IPS-18a (cell line): ENCODE measurements at regions not wholly inside any gene's neighbourhood (a gene's known extent, or its start where the extent isn't known, plus 50 kb on each side); places are given as distances from the start of the nearest gene placed in this dataset.

Experiments used
- H3K27ac ChIP-seq: one replicate; pipeline ENCODE4 v1.5.1; 2013; ENCODE audit warnings: low read length
- H3K27me3 ChIP-seq: one replicate; pipeline ENCODE4 v1.6.1; 2013; ENCODE audit warnings: mild to moderate bottlenecking, low read length; ENCODE audit not compliant: control insufficient read depth, insufficient read depth
- H3K36me3 ChIP-seq: one replicate; pipeline ENCODE4 v1.6.1; 2013; ENCODE audit warnings: low read depth, low read length; ENCODE audit not compliant: control insufficient read depth
- H3K4me1 ChIP-seq: one replicate; pipeline ENCODE4 v1.6.1; 2013; ENCODE audit warnings: low read depth, low read length; ENCODE audit not compliant: control insufficient read depth
- H3K4me3 ChIP-seq: one replicate; pipeline ENCODE4 v1.5.1; 2013; ENCODE audit warnings: low read length
- H3K9ac ChIP-seq: one replicate; pipeline ENCODE4 v1.6.1; 2013; ENCODE audit warnings: mild to moderate bottlenecking, low read length, moderate library complexity
- H3K9me3 ChIP-seq: one replicate; pipeline ENCODE4 v1.6.1; 2013; ENCODE audit warnings: low read depth, low read length; ENCODE audit not compliant: control insufficient read depth

DNA sequence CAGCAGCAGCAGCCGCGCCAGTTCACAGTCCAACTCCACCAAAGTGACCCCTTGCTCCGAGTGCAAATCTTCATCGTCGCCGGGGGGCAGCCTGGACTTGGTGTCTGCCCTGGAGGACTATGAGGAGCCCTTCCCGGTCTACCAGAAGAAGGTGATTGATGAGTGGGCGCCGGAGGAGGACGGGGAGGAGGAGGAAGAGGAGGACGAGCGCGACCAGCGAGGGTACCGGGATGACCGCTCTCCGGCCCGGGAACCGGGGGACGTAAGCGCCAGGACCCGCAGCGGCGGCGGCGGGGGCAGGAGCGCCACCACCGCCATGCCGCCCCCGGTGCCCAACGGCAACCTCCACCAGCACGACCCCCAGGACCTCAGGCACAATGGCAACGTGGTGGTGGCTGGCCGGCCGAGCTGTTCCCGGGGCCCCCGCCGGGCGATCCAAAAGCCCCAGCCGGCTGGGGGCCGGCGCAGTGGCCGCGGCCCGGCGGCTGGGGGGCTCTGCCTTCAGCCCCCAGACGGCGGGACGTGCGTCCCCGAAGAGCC lies 224.1 kb upstream of the IL12A start:
- Histone ChIP-seq H3K4me1 (peaks cover 23% of the 10 kb centered on the region), H3K4me3 (peak overlapping the region; percentile 88), H3K9ac (peak overlapping the region; percentile 39), H3K27me3 (peaks cover 18% of the 10 kb centered on the region), H3K9me3 (no peaks in the 10 kb centered on the region), H3K36me3 (no peaks in the 10 kb centered on the region), H3K27ac (no peak overlapping the region)

DNA sequence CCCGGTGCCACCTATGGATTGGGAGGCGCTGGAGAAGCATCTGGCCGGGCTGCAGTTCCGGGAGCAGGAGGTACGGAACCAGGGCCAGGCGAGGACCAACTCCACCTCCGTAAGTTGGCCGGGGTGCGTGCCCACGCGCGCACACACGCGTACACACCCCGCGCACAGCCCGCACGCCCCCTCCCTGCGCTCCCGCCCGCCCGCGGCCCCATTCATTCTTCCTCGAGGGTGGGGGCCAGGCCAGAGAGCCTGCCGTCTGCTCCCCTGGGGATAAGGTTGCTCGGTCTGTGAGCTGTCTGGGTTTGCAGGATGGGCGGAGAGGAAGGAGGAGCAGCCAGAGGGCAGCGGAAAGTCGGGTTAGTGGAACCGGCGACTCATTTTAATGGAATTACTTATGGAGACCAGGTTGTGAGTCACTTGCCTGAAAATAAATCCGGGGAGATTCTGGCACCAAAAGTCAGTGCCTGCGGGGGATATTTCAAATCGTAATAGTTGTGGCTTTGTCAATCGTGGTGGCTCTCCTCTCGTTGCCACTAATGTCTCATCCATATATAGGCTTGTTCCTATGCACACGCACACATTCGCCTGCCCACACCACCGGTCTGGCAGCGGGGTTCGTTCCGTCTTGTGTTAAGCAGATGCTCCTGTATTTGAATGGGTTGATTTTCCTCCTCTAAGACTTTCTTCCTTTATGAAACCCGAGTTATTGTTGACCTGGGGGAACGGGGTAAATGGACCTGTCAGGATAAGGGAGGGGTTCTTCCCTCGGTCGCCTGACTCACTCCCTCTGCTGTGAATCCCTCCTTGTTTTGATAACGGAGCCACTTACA lies 223.4 kb upstream of the IL12A start:
- Histone ChIP-seq H3K4me3 (peak overlapping the region; percentile 88), H3K9ac (peak overlapping the region; percentile 39), H3K27me3 (peaks cover 18% of the 10 kb centered on the region), H3K27ac (no peak overlapping the region), H3K9me3 (no peaks in the 10 kb centered on the region), H3K36me3 (no peaks in the 10 kb centered on the region), H3K4me1 (peaks cover 23% of the 10 kb centered on the region)

DNA sequence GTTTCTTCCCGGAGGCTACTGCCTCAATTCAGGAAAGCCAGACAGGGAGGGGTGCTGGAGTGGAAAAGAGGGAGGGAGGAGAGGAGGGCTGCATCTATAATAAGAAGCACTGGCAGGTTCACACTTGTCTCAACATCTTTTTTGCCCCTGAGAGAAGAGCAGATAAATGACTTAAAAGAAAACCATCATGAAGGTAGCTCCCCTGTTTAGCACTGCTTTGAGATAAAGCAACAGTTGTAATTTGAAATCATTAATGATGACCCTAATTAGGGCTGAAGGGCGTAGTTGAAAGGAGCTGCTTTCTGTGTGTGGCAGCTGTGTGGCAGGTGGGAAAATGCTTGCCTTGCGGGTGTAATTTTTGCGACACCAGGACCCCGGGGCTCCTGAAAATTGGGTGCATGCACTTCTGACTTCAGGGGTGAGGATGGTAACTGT lies 222.8 kb upstream of the IL12A start:
- H3K27ac ChIP-seq: no peak overlapping the region

DNA sequence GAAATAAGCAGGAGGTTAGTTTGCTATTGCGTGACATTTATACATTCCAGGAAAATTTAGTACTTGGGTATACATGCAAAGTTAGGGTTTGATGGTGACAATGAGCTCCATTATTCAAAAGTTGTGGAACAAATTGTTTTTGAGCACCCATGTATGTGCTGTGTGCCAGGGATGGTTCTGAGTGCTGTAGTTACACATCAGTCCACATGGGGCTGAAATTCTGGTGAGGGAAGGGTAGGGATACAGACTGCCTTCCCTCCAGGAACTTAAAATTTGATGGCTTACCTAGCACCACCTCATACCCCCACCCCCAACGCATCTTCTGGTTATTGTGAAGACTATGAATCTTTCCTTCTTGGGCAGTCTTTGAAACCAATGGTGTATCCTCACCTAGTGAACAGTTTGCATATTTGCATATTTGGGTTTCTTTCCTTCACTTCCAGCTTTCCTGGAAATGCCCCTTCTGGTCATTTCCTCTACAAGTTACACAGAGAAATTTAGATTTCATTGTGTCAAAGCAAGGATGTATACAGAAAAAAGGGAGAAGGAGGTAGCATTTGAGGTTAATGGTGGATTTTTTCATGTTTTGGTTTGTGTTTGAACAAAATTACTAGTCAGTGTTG lies 222.0 kb upstream of the IL12A start:
- Histone ChIP-seq H3K36me3 (no peaks in the 10 kb centered on the region), H3K9ac (no peak overlapping the region), H3K4me3 (no peak overlapping the region), H3K9me3 (no peaks in the 10 kb centered on the region), H3K4me1 (peaks cover 23% of the 10 kb centered on the region), H3K27me3 (peaks cover 18% of the 10 kb centered on the region), H3K27ac (no peak overlapping the region)

More for the DNA sequence above, 222.8 kb upstream of the IL12A start:
- Histone ChIP-seq H3K4me1 (peaks cover 23% of the 10 kb centered on the region), H3K27me3 (peaks cover 18% of the 10 kb centered on the region), H3K9me3 (no peaks in the 10 kb centered on the region), H3K9ac (peak overlapping the region; percentile 39), H3K4me3 (peak overlapping the region; percentile 88), H3K36me3 (no peaks in the 10 kb centered on the region)

DNA sequence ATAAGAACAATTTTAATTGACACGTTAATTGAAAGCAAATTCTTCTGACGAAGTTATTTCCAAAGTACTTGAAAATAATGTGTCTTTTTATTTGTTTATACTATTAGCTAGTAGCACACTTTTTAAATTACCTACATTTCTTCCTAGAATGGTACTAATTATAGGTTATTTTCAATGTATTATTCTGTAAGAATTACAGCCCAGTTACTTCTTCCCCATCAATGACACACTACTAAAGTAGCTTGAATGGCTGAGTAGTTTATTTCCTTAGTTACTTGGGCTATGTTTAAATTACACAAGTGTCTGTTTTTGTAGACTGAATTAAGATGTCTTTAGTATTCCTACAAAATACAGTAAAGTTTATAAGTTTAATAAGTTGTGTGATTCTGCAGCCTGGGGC lies 217.6 kb upstream of the IL12A start:
- no peak overlapping the region for H3K27ac ChIP-seq
- H3K36me3 ChIP-seq: no peaks in the 10 kb centered on the region
- H3K9me3 ChIP-seq: no peaks in the 10 kb centered on the region
- H3K27me3 ChIP-seq: peaks cover 6% of the 10 kb centered on the region
- H3K4me1 ChIP-seq: peaks cover 24% of the 10 kb centered on the region
- no peak overlapping the region for H3K9ac ChIP-seq
- no peak overlapping the region for H3K4me3 ChIP-seq

DNA sequence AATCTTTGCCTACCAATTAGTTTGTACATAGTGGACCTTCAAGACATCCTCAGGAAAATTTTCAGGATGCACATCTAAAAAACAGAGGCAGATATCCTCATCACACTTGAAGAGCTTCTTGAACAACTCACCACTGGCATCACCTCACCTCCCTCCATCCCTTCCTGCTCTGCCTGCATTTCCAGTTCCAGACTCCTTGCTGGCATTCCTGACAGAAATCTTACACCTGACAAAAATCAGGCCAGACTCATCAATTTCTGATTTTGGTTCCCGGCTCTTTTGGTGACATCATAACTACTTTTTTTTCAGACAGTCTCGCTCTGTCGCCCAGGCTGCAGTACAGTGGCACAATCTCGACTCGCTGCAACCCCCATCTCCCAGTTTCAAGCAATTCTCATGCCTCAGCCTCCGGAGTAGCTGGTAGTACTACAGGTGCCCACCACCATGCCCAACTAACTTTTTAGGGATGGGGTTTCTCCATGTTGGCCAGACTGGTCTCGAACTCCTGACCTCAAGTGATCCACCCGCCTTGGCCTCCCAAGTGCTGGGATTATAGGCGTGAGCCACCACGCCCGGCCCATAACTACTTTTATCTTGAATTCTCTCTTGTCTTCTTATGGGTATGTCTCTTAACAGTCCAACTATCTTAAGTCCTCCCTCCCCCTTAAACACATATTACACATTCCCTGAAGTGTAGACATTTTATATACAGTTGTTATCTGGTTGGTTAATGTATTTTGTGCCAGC lies 216.6 kb upstream of the IL12A start:
- no peak overlapping the region for H3K27ac ChIP-seq
- no peaks in the 10 kb centered on the region for H3K27me3 ChIP-seq
- no peak overlapping the region for H3K9ac ChIP-seq
- H3K9me3 ChIP-seq: no peaks in the 10 kb centered on the region
- peaks cover 14% of the 10 kb centered on the region for H3K4me1 ChIP-seq
- H3K36me3 ChIP-seq: no peaks in the 10 kb centered on the region
- H3K4me3 ChIP-seq: no peak overlapping the region

DNA sequence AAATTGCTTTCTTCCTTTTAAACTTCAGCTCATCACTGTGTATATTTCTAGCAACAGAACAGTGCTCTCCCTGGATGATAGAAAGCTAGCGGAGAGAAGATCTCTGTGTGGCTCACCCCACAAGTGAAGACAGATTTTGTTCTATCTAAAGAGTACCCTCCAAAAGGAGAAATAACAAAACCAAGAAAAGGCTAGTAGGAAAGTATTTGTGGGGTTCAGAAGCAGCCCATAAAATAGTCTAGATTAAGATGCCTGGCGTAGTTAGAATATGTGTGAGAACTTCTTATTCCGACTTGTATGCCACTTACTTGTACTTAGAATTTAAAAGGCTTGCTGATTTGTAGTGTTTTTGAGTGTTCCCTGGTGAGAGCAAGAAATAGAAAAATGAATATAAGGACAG lies 214.9 kb upstream of the IL12A start:
- Histone ChIP-seq H3K9me3 (no peaks in the 10 kb centered on the region), H3K4me1 (peaks cover 14% of the 10 kb centered on the region), H3K27ac (no peak overlapping the region), H3K36me3 (no peaks in the 10 kb centered on the region), H3K9ac (no peak overlapping the region), H3K4me3 (no peak overlapping the region), H3K27me3 (no peaks in the 10 kb centered on the region)

DNA sequence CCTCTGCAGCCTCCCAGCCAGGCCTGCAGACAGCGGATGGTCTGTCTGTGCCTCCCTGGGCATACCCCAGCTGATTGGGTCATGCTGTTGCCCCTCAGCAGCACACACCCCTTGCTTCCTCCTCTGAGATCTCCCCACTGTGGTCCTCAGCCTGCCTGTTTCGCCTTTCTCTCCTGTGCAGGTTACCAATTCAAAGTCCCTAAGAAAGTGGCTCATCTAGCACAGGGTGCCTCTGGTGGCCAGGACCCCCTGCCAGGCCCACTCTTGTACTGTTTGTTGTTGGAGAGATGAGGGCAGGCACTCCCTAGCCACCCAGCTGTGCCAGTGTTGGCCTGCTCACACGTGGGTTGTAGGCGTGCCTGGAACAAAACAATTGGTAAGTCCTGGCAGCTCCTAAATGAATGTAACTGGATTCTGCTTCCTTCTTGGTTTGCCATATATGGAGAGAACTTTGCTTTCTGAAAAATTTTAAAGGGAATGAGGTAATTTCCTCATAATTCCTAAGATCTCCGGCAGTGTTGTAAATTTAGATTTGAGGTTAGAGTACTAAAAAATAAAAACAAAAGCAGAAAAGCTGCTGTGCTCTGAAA lies 213.2 kb upstream of the IL12A start:
- peaks cover 14% of the 10 kb centered on the region for H3K4me1 ChIP-seq
- peak overlapping the region; percentile 30 for H3K4me3 ChIP-seq
- H3K36me3 ChIP-seq: no peaks in the 10 kb centered on the region
- H3K27me3 ChIP-seq: no peaks in the 10 kb centered on the region
- H3K9ac ChIP-seq: peak overlapping the region; percentile 22
- peak overlapping the region; percentile 37 for H3K27ac ChIP-seq
- no peaks in the 10 kb centered on the region for H3K9me3 ChIP-seq

DNA sequence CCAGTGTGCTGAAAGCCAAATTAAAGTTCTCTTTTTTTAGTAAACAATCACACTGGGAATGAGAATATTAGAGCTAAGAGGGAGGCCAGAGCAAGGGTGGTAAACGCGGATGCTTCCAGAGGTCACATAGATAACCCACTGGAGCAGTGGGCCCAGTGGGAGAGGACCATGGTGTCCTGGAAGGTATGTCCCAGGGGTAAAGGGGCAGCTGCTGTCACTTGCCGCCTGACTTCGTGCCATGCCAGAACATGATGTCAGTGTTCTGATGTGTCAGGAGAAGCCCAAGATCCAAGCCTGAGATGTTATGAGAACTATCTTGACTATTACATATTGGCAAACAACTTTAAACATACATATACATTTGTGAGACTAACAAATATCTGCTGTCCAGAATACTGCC lies 211.9 kb upstream of the IL12A start:
- H3K36me3 ChIP-seq: no peaks in the 10 kb centered on the region
- H3K27ac ChIP-seq: no peak overlapping the region
- no peaks in the 10 kb centered on the region for H3K27me3 ChIP-seq
- H3K4me1 ChIP-seq: peaks cover 14% of the 10 kb centered on the region
- H3K4me3 ChIP-seq: no peak overlapping the region
- H3K9ac ChIP-seq: no peak overlapping the region
- H3K9me3 ChIP-seq: no peaks in the 10 kb centered on the region

DNA sequence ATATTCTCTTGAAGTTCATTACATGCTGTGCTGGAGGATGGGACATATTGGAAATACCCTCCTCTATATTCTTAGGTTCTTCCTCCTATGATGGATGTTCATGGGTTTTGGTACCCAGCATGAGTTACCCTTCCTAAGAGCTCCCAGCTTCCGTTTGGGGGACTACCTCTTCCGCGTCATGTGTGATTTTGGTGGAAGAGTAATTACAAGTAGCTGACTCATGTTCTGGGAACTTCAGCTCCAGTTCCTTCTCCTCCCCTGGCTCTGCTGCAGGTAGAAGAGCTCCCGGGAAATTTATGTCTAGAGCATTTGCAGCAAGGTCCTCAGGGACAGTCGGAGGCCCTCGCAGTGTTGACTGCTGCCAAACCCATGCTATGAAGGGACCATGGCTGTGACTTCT lies 208.8 kb upstream of the IL12A start:
- no peak overlapping the region for H3K27ac ChIP-seq
- no peak overlapping the region for H3K4me3 ChIP-seq
- H3K9me3 ChIP-seq: no peaks in the 10 kb centered on the region
- peaks cover 11% of the 10 kb centered on the region for H3K4me1 ChIP-seq
- no peaks in the 10 kb centered on the region for H3K36me3 ChIP-seq
- H3K27me3 ChIP-seq: no peaks in the 10 kb centered on the region
- H3K9ac ChIP-seq: no peak overlapping the region

DNA sequence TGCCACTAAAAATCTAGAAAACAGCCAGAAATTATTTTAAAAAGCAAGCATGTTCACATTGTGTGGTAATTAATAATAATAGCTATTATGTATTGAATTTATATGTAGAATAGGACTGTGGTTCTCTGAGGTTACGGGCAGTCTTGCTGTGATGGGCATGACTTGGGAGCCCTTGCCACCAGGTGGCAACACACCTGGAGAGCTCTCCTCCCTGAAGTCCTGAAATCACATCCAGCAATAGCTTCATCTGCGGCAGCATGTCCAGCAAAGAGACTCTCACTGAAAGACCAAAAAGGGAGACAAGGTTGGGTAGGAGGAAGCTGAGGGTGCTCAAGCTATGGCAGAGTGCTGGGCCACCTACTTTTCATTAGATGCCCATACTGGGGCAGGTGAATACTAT lies 206.8 kb upstream of the IL12A start:
- Histone ChIP-seq H3K4me1 (peaks cover 4% of the 10 kb centered on the region), H3K9ac (no peak overlapping the region), H3K36me3 (no peaks in the 10 kb centered on the region), H3K27ac (no peak overlapping the region), H3K27me3 (no peaks in the 10 kb centered on the region), H3K9me3 (no peaks in the 10 kb centered on the region), H3K4me3 (no peak overlapping the region)
